HG03103 (cell line): ENCODE measurements at regions not wholly inside any gene's neighbourhood (a gene's known extent, or its start where the extent isn't known, plus 50 kb on each side); places are given as distances from the start of the nearest gene placed in this dataset.

Experiments used
- ATAC-seq: cut with Tn5 transposase; IDR thresholded peaks from one replicate; pipeline ENCODE4 v1.9.1; 2021; ENCODE audit warnings: low read depth; ENCODE audit not compliant: unreplicated experiment

DNA sequence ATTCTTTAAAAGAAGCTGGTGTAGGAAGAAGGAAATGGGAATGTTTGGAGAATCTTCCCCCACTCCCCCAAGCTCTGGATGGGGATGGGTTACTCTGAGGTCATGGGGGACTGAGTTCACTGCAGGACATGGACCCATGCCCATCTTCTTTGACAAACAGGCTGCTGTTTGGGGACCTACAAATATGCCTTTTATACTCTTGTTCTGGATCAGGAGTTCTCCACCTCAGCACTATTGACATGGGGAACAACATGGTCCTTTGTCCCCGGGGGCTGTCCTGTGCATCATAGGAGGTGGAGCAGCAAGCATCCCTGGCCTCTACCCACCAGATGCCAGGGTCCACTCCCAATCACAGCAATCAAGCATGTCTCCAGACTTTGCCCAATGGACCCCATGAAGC, 365.8 kb upstream of the C1orf174 start:
- ATAC-seq, result no peak

DNA sequence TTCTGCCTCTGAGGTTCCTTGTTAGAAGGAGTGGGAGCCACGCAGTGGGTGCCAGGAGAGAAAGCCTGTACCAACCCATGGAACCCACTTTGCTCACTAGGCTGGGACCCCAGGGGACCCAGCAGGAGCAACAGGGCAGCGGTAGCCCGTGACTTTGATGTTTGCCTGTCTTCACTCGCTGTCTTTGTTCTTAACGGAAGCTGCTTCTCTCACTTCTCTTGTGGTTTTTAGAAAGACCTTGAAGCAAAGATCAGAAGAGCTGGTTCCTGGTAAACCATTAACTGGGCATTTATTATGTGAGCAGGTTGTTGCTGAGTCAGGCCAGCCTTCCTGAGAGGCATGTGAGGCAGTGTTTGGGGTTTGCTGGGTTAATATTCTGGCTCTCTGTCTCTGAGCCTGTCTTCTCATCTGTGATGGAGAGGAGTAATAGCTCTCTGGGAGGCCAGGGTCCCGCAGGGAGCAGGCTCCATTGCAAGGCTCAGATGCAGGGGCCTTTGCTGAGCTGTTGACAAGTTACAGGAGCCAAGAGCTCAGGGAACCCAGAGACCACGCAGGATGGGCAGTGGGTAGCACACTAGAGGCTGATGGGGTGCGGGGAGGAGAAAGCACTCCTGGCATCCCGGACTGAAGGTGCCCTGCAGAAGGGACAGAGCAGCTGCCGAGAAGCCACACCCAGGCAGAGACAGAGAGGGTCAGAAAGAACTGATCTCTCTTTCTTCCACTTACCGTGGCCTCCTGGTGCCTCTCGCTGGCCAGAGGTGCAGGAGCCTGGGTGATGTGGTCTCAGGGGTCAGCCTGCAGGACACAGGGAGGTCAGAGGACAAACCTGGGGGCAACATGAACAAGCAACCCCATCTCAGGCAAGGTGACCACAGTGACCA, 367.5 kb upstream of the C1orf174 start:
- peak; percentile 59 for ATAC-seq

DNA sequence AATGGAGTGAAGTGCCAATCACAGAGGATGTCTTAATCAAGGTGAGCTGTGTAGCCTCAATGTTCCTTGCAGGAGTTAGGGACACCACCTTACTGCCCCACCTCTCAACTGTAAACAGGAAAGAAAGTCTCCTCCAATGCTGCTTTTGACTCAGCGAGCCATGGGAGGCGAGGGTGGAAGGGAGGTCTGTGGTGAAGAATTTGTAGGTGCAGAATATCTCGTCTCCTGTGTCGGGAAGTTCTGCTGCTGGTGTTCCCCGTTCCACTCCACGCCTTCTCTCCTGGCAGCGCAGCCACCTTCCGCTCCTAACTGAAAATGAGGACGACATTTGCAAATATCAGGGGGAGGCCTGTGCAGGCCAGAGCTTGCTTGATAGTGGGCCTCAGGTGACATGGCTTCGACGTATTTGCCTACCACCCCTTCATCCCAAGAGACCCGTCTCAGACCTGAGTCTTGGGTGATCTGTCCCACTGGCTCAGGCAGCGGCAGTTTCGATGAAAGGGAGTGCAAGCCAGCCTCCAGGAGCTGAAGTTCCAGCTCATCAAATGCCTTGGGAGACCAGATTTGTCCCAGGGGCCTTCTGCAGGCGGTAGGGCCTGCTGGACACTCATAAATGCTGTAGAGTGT, 368.3 kb upstream of the C1orf174 start:
- no peak for ATAC-seq

DNA sequence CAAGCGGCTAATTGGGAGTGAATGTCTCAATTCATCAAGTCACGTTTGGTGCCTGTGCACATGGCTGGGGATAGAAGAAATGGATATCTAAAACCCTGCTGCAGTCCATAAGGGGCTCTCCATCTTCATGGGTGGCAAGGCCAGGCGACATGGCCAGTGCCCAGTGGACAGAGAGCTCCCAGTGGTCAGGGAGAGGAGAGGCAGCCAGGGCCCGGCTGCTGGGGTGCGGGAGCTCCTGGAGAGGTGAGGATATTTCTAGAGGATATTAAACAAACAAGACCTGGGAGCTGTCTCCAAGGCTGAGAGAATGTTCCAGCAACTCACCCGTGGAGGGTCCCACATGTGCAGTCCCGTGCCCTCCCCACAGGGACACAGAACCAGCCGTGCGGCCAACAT, 368.8 kb upstream of the C1orf174 start:
- ATAC-seq, result no peak

DNA sequence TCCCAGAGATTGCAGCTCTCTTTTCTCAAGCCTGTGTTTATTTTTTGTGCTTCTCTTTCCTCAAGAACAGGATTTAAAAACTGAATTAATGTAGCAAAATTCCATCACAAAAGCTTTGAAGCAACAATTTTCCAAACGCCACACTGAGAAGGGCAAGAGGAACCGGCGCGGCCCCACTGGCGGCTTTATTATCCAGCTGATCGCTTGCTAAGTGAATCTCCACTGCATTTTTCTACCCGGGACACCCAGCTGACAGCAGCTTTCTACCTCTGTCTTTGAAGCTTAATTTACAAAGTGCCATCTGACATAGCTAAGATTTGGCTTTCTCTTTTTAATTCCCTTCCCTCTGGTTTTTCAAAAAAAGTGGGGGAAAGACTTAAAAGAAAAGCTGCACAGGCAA, 369.3 kb upstream of the C1orf174 start:
- ATAC-seq, result no peak

DNA sequence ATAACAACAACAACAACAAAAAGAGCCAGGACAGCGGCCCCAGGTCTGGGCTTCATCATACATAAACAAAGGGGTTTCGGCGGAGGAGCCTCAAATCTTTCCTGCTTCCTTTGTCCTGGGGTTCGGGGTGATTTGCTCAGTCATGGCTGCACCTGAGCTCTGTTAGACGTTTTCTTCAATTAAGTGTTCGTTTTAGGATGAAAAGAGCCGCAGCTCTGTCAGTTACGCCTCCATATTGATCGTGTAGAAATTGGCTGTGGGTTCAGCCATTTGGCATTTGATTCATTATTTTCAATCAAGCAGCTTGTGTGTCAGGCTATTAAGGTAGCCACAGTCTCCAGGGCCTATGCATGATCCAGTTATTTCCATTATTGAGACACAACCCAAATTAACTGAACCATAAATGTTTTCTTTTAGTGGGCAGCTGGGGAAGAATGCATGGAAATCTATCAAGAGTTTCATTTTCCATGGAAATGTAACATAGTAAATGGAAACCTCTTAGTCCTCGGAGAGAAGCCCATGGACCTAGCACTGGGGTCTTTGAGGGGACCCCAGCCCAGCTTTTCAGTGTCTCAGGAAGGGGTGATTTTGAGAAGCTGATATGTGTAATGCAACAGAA, 370.0 kb upstream of the C1orf174 start:
- no peak for ATAC-seq

DNA sequence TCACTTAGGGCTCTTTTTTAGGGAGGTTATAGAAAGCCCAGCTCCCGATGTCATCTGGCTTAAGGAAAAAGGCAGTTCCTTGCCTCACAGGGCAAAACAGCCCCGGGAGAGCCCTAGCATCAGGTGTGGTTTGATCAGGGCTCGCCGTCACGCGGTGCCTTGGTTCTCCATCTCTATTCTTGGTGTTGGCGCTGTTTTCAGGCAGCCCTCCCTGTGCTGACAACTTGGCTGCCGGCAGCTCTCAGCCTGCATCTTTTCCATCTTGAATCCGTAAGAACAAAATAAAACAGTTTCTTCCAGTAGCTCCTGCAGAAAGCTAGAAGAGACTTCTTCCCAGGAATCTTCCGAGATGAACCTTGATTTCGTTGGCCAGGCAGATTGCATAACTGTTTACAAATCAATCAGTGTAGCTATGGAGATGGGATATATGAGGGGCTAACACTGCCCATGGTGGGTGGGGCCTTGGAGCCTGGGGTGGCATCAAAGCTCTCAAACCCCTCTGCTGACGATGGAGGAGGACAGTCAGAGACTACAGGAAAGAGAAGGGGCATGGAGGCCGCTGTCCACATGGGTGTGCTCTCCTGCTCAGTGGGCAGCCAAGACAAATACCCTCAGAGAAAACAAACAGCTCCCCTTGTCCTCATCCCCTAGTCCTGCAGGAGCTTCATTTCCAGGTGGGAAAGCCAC, 370.7 kb upstream of the C1orf174 start:
- ATAC-seq, result no peak

DNA sequence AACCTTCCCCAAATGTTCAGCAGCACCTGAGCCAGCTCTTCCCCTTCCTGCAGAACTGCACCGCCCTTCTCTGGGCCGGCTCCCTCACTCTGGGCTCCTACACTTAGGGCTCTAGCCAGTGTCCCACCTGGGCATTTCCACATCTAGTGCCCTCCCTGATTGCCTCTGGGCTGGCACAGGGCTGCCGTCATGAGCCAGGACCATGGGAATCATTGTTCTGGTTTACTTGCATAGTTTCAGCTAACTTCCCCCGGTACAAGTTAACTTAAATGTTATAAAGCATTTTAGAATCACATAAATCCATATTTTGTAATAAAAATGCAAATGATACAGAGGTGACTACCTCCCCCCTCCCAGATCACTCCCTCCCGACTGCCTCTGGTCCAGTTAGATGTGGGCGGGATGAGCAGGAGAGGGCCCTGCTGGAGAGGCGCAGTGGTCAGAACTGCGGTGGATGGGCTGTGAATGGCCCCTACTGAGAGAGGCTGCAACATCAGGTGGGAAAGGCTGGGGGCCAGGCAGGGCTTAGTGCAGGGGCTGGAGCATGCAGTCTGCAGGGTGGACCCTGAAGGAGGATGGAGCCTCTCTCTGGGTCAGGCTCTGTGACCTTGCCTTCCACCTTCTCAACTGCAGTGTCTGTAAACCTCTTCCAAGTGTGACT, 371.4 kb upstream of the C1orf174 start:
- no peak for ATAC-seq

DNA sequence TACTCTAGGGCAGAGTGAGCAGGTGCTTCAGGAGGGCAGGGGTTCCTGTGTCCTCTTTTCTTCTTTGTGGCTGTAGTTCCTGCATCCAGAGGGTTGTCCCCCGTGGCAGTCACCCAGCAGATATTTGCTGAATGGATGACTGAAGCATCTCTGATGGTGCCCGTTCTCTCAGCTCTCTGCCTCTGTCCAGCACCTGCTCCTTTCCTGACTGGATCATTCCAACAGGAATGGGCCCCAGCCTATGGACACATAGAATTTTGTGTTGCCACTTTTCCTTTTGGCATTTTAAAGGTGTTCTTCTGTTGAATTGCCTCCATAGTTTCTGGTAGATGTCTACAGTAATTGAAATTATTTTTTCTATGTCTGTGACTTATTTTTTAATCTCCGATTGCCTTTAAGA, 372.5 kb upstream of the C1orf174 start:
- ATAC-seq, result no peak

DNA sequence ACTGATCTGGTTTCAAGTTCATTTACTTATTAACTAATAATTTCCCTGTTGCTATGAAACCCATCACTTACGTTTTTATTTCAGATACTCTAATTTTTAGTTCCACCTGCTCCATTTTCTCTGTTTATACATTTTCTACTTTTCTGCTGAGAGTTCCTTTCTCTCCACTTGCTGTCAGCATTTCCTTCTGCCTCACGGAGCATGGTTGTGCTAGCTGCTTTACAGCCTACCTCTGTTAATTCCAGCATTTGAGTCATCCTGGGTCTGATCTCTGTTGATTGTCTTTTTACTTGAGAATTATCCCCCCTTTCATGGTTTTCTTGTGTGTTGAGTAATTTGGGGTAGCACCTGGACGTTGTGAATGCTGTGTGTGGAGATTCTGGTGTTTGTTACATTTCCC, 373.2 kb upstream of the C1orf174 start:
- ATAC-seq, result no peak

DNA sequence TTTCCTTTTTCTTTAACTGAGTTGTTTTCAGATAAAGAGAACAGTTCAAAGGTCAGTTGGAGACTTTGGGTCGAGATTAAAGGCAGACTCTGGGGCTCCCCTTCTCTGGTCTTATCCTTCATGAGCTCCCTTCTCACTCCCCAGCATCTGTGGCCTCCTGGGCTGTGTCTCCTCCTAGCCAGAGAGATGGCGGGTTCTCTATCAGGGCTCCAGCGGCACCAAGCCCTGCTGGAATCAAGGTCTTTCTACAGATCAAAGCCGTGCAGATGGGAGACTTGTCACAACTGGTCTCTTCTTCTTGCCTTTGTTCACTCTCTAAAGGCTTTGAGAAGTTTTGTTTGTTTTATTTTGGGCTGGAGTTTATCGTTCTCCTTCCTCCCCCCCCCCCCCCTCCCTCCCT, 373.7 kb upstream of the C1orf174 start:
- ATAC-seq, result no peak

DNA sequence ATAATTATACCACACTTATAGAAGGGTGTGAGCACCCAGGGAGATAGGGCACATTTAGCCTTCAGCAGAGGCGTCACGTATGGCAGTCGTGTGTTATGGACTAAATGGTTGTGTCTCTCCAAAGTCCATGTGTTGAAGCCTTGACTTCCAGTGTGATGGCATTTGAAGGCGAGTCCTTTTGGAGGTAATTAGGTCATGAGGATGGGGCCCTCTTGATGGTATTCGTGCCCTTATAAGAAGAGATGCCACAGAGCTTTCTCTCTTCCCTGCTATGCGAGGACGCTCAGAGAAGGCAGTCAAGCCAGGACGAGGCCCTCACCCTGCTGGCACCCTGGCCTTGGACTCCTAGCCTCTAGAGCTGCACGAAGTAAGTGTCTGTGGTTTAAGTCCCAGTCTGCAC, 375.0 kb upstream of the C1orf174 start:
- ATAC-seq, result no peak

DNA sequence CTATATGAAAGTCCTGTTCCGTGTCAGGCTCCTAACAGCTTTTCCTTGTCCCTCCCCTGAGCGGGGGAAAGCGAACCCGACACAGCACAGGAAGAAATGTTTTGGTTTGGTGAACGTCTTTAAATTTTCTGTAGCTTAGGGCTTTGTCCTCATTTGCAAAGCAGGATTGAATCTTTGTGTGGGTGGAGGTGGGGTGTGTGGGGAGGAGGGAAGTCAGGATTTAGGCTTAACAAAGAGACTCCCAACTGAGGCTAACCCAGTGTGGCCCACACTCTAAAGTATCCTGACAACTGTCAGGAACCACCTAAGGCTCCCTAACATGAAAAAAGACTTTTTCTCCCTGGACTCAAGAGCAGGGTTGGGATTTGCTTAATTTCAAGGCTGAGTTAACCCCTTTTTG, 376.2 kb upstream of the C1orf174 start:
- no peak for ATAC-seq

DNA sequence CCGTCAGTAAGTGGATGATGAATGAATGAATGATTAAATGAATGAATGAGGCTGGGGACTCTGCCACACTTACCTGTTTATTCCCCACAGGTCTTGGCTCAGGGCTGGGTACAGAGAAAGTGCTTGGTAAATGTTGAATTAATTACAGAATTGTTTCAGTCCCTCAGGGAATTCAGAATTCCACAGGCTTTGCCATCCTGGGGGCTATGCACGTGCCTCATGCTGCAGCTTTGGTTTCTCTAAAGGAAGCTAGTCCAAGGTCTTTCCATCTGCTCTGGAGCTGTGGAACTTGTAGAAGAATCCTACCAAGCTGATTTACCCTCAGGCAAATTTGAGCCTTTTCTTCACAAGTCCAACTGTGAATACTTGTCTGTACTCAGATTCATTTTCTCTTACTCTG, 376.8 kb upstream of the AJAP1 start:
- ATAC-seq, result no peak

DNA sequence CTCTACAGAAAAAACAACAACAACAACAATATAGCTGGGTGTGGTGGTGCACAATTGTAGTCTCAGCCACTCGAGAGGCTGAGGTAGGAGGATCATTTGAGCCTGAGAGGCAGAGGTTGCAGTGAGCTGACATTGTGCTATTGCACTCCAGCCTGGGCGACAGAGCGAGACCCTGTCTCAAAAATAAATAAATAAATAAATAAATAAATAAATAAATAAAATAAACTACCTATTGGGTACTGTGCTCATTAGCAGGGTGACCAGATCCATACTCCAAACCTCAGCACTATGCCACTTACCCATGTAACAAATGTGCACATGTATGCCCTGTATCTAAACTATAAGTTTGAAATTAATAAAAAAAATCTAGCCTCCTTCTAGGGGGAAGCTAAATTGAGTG, 369.4 kb upstream of the AJAP1 start:
- no peak for ATAC-seq

DNA sequence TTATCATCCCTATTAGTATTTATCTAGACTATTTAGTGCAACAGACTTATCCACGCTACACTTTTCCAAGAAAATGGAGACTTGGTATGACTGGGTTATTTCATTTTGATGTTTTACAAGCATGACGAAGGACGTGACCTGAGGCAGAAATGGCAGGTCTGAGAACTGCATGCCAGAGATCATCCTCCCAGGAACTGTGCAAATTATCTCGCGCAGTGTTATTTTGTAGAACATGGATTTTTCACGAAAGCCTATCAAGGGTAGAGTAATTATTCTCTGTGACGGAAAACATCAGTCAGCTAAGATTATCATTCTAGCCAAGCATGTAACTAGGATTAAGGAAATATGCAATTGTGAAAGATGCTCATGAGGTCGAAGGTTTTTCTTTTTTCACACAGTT, 361.5 kb upstream of the AJAP1 start:
- ATAC-seq, result no peak

DNA sequence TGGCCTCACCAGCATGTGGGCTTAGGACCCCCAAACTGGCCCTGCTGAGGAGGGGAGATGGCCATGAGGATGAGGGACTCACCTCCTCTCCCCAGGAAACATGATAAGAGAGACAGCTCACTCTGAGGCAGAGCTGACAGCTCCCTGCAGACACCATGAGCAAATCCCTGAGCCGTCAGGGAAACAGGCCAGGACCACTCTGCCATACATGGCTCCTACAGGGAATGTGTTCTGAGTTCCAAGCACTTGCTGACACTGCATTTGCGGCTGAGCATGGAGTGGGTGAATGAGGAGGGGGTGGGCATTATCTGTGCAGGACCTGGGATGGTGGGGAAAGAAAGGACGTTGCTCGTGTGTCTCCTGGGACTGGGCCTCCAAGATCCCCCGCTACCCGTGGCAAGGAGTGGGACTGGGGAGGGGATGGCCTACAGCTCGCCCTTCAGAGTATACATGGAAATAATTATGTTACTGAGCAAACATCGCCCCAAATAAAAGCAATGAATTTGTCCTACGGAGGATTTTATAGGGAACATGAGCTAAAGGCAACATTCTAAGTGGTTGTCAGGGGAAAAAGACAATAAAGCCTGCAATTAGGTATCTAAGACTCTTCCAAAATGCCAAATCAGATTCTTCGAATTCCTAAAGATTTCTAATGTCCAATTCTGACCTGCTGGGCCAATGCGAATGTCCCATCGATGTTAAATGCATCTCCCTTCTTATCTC, 355.9 kb upstream of the AJAP1 start:
- ATAC-seq, result no peak

DNA sequence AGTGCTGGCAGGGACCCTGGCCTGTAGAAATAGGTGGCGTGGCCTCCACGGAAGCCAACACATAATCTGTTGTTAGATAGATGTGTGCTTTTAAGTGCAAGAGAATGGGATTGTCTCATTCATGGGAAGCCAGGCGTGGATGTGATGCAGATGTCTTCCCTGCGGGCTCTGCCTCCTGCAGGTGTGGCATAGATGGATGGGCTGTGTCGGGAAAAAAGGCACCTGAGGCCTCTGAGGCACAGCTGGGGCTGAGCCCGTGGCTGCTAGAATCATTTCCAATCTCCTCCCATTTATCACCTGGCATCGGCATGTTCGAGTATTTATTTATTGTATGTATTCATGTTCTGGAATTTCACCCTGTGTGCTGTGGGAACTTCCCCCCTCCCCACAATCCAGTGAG, 353.4 kb upstream of the AJAP1 start:
- ATAC-seq, result no peak

DNA sequence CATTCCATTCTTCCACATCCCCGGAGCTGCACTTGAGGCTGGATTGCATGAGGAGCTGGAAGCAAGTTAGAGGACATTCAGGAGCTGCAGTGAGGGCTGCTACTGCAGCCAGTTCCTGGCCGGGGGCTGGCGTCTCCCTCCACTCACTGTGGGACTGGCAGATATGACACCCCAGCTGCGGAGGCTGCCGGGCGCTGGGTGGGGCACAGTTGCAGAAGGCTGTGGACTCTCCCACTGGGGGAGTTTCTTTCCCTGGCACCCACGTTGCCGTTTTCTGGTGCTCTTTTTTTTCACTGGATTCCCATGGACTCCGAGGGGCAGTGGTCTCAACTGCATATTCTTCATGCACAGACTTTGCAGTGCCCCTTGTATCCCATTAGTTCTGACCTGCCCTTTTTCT, 351.1 kb upstream of the AJAP1 start:
- no peak for ATAC-seq
